RWPE1 (cell line): ENCODE measurements at regions not wholly inside any gene's neighbourhood (a gene's known extent, or its start where the extent isn't known, plus 50 kb on each side); places are given as distances from the start of the nearest gene placed in this dataset.

ENCODE experiments used
- CTCF ChIA-PET: fragments of 350-600 bp; sonication (Branson Sonifier 250); formaldehyde crosslinking; extraction: SDS; loops from one replicate; lab custom pipeline; 2021; lab: Yijun Ruan, JAX
- POLR2A ChIA-PET: fragments of 400-600 bp; formaldehyde crosslinking; extraction: SDS; loops from one replicate; lab custom pipeline; 2020; ENCODE audit warnings: antibody characterized with exemption; ENCODE audit not compliant: low non-redundant PET; lab: Yijun Ruan, JAX
- DNase-seq: peaks from one replicate; pipeline ENCODE4 v3.0.0; 2012; ENCODE audit warnings: low spot score
- H3K27ac ChIP-seq: fragments of 450-650 bp; 2 replicates; pipeline ENCODE4 v1.5.1; 2017
- TF ChIP-seq, protein P1 (sequence below): fragments of 450-650 bp; conservative IDR thresholded peaks from 2 replicates; pipeline ENCODE4 v1.5.1; 2017; ENCODE audit warnings: low read depth, mild to moderate bottlenecking

DNA sequence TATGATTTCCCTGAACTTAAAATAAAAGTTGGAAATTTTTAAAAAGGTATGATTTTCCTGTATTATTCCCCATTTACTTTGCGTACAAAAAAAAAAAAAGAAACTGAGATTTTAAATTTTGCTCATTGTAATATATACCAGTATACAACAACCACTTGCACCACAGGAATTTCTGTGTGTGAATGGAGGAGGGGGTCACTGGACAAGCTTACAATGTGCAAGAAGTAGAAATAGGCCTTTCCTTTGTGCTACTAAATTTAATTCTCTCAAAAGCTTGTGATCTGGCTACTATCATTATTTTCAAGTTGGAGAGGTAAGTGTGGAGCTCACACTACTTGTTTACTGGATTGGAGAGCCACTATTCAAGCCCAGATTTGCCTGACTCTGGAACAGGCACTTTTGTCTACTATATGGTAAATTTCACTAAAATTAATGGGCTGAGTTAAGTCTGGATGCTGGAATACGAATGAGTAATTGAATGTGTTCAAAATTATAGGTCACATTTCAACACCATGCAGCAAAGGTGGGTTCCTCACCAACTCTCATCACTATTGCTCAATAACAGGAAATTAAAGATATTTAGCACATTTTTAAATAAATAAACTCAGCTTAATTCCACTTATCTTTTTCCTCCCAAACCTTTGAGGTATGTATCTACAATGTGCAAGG, 148.0 kb upstream of the MBNL1 start:
- no peak overlapping the region for H3K27ac ChIP-seq
- TF ChIP-seq, protein P1, sequence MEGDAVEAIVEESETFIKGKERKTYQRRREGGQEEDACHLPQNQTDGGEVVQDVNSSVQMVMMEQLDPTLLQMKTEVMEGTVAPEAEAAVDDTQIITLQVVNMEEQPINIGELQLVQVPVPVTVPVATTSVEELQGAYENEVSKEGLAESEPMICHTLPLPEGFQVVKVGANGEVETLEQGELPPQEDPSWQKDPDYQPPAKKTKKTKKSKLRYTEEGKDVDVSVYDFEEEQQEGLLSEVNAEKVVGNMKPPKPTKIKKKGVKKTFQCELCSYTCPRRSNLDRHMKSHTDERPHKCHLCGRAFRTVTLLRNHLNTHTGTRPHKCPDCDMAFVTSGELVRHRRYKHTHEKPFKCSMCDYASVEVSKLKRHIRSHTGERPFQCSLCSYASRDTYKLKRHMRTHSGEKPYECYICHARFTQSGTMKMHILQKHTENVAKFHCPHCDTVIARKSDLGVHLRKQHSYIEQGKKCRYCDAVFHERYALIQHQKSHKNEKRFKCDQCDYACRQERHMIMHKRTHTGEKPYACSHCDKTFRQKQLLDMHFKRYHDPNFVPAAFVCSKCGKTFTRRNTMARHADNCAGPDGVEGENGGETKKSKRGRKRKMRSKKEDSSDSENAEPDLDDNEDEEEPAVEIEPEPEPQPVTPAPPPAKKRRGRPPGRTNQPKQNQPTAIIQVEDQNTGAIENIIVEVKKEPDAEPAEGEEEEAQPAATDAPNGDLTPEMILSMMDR = no peak
- CTCF ChIA-PET = interaction anchor here (0.6 kb wide), 1 partner anchor 397 kb away, joined by 4 read pairs; no protein-coding TSS in a partner anchor

DNA sequence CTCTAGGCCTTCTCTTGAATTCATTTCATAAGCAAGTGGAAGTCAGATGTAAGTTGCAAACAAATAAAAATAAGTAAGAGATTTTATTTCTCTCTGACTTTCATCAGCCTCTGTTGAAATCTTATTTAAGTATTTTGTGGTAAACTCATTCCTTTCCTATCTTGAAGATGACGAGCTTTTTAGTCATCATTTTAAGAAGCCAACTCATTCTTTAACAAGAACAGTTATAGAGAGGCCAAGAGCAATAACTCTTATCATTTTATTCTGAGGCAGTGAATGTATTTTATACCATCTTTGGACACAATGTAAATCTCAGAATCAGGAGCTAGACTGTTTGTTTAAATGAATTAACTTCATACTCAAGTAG, 147.5 kb upstream of the MBNL1 start:
- TF ChIP-seq, protein P1 = no peak
- ChIA-PET CTCF (interaction anchor here (0.6 kb wide), 1 partner anchor 396 kb away, joined by 4 read pairs; no protein-coding TSS in a partner anchor), POLR2A (interaction anchor here (0.9 kb wide), 1 partner anchor 267 kb away, joined by 4 read pairs; no protein-coding TSS in a partner anchor)
- DNase-seq = peak; percentile 68
- no peak overlapping the region for H3K27ac ChIP-seq

More for the DNA sequence above, 148.0 kb upstream of the MBNL1 start:
- POLR2A ChIA-PET = interaction anchor here (0.9 kb wide), 1 partner anchor 267 kb away, joined by 4 read pairs; no protein-coding TSS in a partner anchor
- peak; percentile 60 for DNase-seq

DNA sequence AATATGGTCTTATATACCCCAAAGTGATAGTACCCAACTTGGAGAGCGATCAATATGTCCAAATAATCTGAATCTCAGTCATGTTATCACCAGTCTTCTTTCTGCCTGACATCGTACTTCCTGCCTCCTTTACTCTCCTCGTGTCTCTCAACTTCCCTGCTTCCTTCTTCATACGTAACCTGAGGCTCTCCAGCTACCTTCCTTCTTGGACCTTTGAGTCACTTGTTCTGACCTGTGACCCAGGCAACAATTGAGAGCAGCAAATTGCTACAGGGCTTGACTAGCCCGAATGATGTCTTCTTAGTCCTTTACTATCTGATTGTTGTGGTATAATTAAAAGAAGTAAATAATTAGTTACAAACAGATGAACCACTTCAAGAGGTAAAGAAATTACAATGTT, 145.9 kb upstream of the MBNL1 start:
- CTCF ChIA-PET = interaction anchor here (0.7 kb wide), 1 partner anchor 23 kb away, joined by 3 read pairs; no protein-coding TSS in a partner anchor
- TF ChIP-seq, protein P1 = no peak
- POLR2A ChIA-PET = no interaction called here
- no peak for DNase-seq
- H3K27ac ChIP-seq = no peak overlapping the region

DNA sequence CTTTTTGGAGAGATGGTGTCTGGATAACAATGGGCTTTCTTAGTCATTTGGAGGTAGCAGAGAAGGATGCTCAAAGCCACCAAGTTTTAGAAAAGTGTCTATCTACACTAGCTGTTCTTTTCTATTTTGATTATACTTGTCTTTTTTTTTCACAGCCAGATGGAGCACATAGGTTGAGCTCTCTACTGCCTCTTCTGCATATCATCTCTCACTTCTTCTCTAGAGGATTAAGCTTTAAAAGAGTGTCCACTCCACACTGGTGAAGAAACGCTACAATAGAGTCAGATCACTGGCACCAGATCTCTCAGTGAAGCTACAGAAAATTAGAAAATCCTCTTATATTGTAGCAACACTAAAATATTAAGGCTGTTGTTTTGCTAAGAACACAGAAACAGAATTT, 145.3 kb upstream of the MBNL1 start:
- no peak overlapping the region for H3K27ac ChIP-seq
- ChIA-PET CTCF (interaction anchor here (0.7 kb wide), 1 partner anchor 240 kb away, joined by 3 read pairs; no protein-coding TSS in a partner anchor), POLR2A (no interaction called here)
- TF ChIP-seq, protein P1 = no peak
- DNase-seq = no peak

DNA sequence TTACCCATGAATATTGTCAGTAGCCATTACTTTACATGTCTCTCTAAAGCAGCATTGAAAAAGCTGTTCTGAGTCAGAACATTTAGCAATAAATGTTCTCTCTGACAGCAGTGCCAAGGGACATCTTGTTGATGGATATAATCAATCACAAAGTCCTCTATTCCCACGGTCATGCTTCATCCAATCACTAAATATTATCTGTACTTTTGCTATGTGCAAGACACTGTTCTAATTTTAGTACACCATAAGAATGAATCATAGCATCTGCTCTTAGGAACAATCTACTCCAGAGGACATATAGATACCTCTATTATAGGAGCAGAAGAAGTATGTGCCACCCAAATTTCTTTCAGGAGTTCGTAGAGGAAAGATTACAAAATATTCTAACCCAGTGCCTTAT, 142.5 kb upstream of the MBNL1 start:
- TF ChIP-seq, protein P1 = no peak
- no peak for DNase-seq
- POLR2A ChIA-PET = no interaction called here
- no peak overlapping the region for H3K27ac ChIP-seq
- CTCF ChIA-PET = no interaction called here

DNA sequence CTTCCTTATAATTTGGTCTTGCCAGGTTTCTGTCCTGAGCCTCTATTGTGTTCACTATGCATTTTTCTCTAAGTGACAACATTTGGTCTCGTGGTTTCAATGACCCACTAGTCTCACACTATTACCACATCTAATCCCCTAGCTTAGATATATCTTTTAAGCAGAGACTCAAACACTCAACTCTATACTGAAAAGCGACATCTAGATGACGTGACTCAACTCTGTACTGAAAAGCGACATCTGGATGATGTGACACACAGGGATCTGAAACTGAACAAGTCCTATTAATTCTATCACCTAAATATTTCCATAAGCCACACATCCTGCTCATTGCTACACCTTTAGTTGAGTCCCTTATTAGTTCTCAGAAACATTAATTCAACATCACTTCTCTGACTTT, 141.7 kb upstream of the MBNL1 start:
- ChIA-PET CTCF (no interaction called here), POLR2A (no interaction called here)
- DNase-seq = no peak
- no peak overlapping the region for H3K27ac ChIP-seq
- TF ChIP-seq, protein P1 = no peak
